SK-N-SH (cell line): ENCODE measurements at regions not wholly inside any gene's neighbourhood (a gene's known extent, or its start where the extent isn't known, plus 50 kb on each side); places are given as distances from the start of the nearest gene placed in this dataset.

Experiments
- CTCF ChIA-PET: fragments of 300-600, 350-600 bp; formaldehyde crosslinking; extraction: SDS; loops from one replicate; lab custom pipeline; 2021; lab: Yijun Ruan, JAX
- POLR2A ChIA-PET: fragments of 350-600 bp; sonication (Branson Sonifier 250); formaldehyde crosslinking; extraction: SDS; loops from one replicate; lab custom pipeline; 2020; ENCODE audit warnings: antibody characterized with exemption, inconsistent platforms; lab: Yijun Ruan, JAX
- DNase-seq: peaks from one replicate; pipeline ENCODE4 v3.0.0; 2012
- H2AFZ ChIP-seq: fragments of 200-600 bp; sonication (generic); 2 replicates; pipeline ENCODE4 v1.8.1; 2016; ENCODE audit warnings: antibody characterized with exemption, mild to moderate bottlenecking, low read depth
- H3F3A ChIP-seq: fragments of 200-600 bp; sonication (generic); replicated peaks from 2 replicates; pipeline ENCODE3; 2016; ENCODE audit warnings: antibody characterized with exemption, mild to moderate bottlenecking; ENCODE audit not compliant: insufficient read depth
- H3K27ac ChIP-seq, 2 experiments: fragments of 200-500 bp in 1 of 2; fragments of 200-600 bp in 1 of 2; sonication (Bioruptor generic) in 1 of 2; sonication (generic), shearing (Covaris generic) in 1 of 2; 2 replicates each; pipeline versions ENCODE4 v1.5.1 to v1.6.1; 2014 to 2016; ENCODE audit warnings: low read depth in 2 of 2, inconsistent platforms in 1 of 2, low read length in 1 of 2, mild to moderate bottlenecking in 1 of 2, mixed read lengths in 1 of 2
- H3K27me3 ChIP-seq: fragments of 200-600 bp; sonication (generic), shearing (Covaris generic); 2 replicates; pipeline ENCODE4 v1.6.1; 2016; ENCODE audit warnings: mixed run types; ENCODE audit not compliant: insufficient read depth
- H3K36me3 ChIP-seq, 2 experiments: fragments of 200-500 bp in 1 of 2; fragments of 200-600 bp in 1 of 2; sonication (Bioruptor generic) in 1 of 2; sonication (generic) in 1 of 2; replicated peaks in 1 of 2; 2 replicates each; pipeline versions ENCODE3 to v1.5.1; 2014 to 2016; ENCODE audit warnings: low read length in 1 of 2, mild to moderate bottlenecking in 1 of 2; ENCODE audit not compliant: insufficient read depth in 2 of 2, control insufficient read depth in 1 of 2
- H3K4me1 ChIP-seq, 2 experiments: fragments of 200-500 bp in 1 of 2; fragments of 200-600 bp in 1 of 2; sonication (Bioruptor generic) in 1 of 2; sonication (generic), shearing (Covaris generic) in 1 of 2; 2 replicates each; pipeline versions ENCODE4 v1.5.1 to v1.6.1; 2014 to 2016; ENCODE audit warnings: low read depth in 1 of 2, low read length in 1 of 2, mixed run types in 1 of 2; ENCODE audit not compliant: insufficient read depth in 2 of 2, control insufficient read depth in 1 of 2
- H3K4me2 ChIP-seq: fragments of 200-600 bp; sonication (generic), shearing (Covaris generic); 2 replicates; pipeline ENCODE4 v1.6.1; 2017; ENCODE audit warnings: mixed run types
- H3K4me3 ChIP-seq, 2 experiments: fragments of 200-500 bp in 1 of 2; fragments of 200-600 bp in 1 of 2; sonication (Bioruptor generic) in 1 of 2; sonication (generic), shearing (Covaris generic) in 1 of 2; 2 replicates each; pipeline versions ENCODE4 v1.5.1 to v1.8.1; 2014 to 2016; ENCODE audit warnings: low read depth in 2 of 2, inconsistent platforms in 1 of 2, low read length in 1 of 2, mild to moderate bottlenecking in 1 of 2, mixed read lengths in 1 of 2, moderate library complexity in 1 of 2
- H3K79me2 ChIP-seq: fragments of 200-600 bp; sonication (generic); 2 replicates; pipeline ENCODE4 v1.8.1; 2017; ENCODE audit warnings: mild to moderate bottlenecking; ENCODE audit not compliant: insufficient read depth
- H3K9ac ChIP-seq: fragments of 200-600 bp; sonication (generic); 2 replicates; pipeline ENCODE4 v1.6.1; 2017; ENCODE audit warnings: mixed run types
- H3K9me2 ChIP-seq: fragments of 200-600 bp; sonication (generic); 2 replicates; pipeline ENCODE4 v1.6.1; 2017; ENCODE audit warnings: mixed run types
- H3K9me3 ChIP-seq: fragments of 200-600 bp; sonication (generic); 2 replicates; pipeline ENCODE4 v1.6.1; 2017; ENCODE audit warnings: mixed run types, mild to moderate bottlenecking, moderate library complexity
- H4K20me1 ChIP-seq: fragments of 200-600 bp; sonication (generic); 2 replicates; pipeline ENCODE4 v1.6.1; 2017; ENCODE audit warnings: mild to moderate bottlenecking, mixed run types; ENCODE audit not compliant: insufficient read depth
- EP300 ChIP-seq, 2 experiments: IDR thresholded peaks; 2 replicates each; pipeline versions ENCODE4 v1.4.0 to v1.6.1; 2012; ENCODE audit warnings: borderline replicate concordance in 1 of 2, low read depth in 1 of 2, low read length in 1 of 2
- FOXJ3 ChIP-seq: sonication (generic); formaldehyde crosslinking; IDR thresholded peaks from 2 replicates; pipeline ENCODE4 v1.5.1; 2020; ENCODE audit warnings: mild to moderate bottlenecking, missing genetic modification reagents
- POLR2AphosphoS5 ChIP-seq: IDR thresholded peaks from 2 replicates; pipeline ENCODE4 v1.6.1; 2012; ENCODE audit warnings: low read depth, low read length
- RAD21 ChIP-seq: IDR thresholded peaks from 2 replicates; pipeline ENCODE4 v1.6.1; 2012; ENCODE audit warnings: mild to moderate bottlenecking, low read length
- RCOR1 ChIP-seq: fragments of 150-350 bp; IDR thresholded peaks from 2 replicates; pipeline ENCODE4 v1.6.1; 2017; ENCODE audit warnings: antibody characterized with exemption, low read length
- RFX5 ChIP-seq: IDR thresholded peaks from 2 replicates; pipeline ENCODE4 v1.6.1; 2012; ENCODE audit warnings: mild to moderate bottlenecking, improper control_type of control experiment, low read length
- SIN3A ChIP-seq: IDR thresholded peaks from 2 replicates; pipeline ENCODE4 v1.6.1; 2012; ENCODE audit warnings: low read depth, mild to moderate bottlenecking, low read length, moderate library complexity, borderline replicate concordance
- SMC3 ChIP-seq: IDR thresholded peaks from 2 replicates; pipeline ENCODE4 v1.6.1; 2012; ENCODE audit warnings: low read depth, low read length, improper control_type of control experiment
- TEAD4 ChIP-seq: IDR thresholded peaks from 2 replicates; pipeline ENCODE4 v1.4.0; 2012; ENCODE audit warnings: mild to moderate bottlenecking, borderline replicate concordance; ENCODE audit not compliant: insufficient read depth
- WGBS: methylation state at CpG from one replicate; pipeline ENCODE4 v1.1.6; 2017; ENCODE audit warnings: low lambda C conversion rate; 5-methylcytosine and 5-hydroxymethylcytosine counted together
- TF ChIP-seq, protein P1 (sequence below): IDR thresholded peaks from 2 replicates; pipeline ENCODE4; 2012
- TF ChIP-seq, protein P2 (sequence below): fragments of 200-600 bp; sonication (generic); IDR thresholded peaks from 2 replicates; pipeline ENCODE4 v1.6.1; 2017; ENCODE audit warnings: antibody characterized with exemption, mild to moderate bottlenecking, moderate library complexity
- TF ChIP-seq, protein P3 (sequence below): IDR thresholded peaks from 2 replicates; pipeline ENCODE4 v1.4.0; 2012; ENCODE audit warnings: low read depth

DNA sequence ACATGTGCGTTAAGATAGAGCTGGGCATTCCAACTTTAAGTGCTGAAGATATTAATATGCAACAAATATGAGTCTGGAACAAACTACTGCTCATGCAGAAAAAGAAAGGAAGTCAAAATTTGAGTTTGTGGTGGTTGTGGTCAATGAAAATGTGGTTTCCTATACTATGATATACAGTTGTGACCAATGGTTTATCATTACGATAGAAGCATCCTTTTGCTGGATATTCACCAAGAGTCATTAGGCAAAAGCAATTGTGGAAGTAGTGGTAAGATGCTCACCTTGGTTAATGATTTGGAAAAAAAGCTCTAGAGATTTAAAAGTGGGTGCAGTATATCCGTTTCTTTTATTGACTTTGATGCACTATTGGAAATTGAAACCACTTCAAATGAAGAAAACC, 1007.0 kb downstream of the NR2F1-AS1 start:
- POLR2A ChIA-PET, result no interaction called here

DNA sequence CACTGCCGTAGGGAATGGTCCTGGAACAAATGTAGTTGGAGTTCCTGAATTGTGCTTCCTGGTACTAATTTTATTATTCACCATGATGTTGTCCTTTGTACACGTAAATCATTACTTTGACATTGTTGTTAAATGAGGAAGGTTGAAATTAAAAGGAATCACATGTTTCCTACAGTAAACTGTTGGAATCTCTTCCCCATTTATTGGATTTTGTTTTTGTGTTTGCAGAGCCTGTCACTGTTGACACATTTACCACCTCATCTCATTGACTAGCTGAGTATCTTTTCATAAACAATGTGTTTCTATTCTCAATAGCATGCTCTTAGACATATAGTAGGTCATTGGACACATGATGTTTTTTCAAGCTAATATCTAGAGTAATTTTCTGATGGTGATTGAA, 1012.5 kb downstream of the NR2F1-AS1 start:
- ChIA-PET POLR2A (no interaction called here), CTCF (interaction anchor here (0.6 kb wide), 1 partner anchor 656 kb away, joined by 3 read pairs; no protein-coding TSS in a partner anchor)
- H3K4me3 ChIP-seq, result no peak overlapping the region
- H4K20me1 ChIP-seq, result no peaks in the 10 kb centered on the region
- H3F3A ChIP-seq, result no peaks in the 10 kb centered on the region
- DNase-seq, result no peak
- no peaks in the 10 kb centered on the region for H3K9me3 ChIP-seq
- no peaks in the 10 kb centered on the region for H3K9me2 ChIP-seq
- H2AFZ ChIP-seq, result no peak overlapping the region
- no peak overlapping the region for H3K9ac ChIP-seq
- H3K36me3 ChIP-seq, result no peaks in the 10 kb centered on the region
- 93% methylated on average over 2 of the region's 2 CpGs for WGBS
- H3K79me2 ChIP-seq, result no peaks in the 10 kb centered on the region
- H3K4me2 ChIP-seq, result no peak overlapping the region
- H3K27ac ChIP-seq, result no peak overlapping the region
- no peaks in the 10 kb centered on the region for H3K27me3 ChIP-seq
- no peaks in the 10 kb centered on the region; a peak in 1 of 4 replicates for H3K4me1 ChIP-seq
- TF ChIP-seq EP300 (IDR thresholded peaks at IDR 0.05; ENCODE audit: borderline replicate concordance in 1 of 2, low read depth in 1 of 2, low read length in 1 of 2) (no peak), RFX5 (no peak), SIN3A (no peak), RAD21 (no peak), POLR2AphosphoS5 (no peak), FOXJ3 (CRISPR knock-in tag) (no peak), TEAD4 (no peak)
- TF ChIP-seq, protein P1, sequence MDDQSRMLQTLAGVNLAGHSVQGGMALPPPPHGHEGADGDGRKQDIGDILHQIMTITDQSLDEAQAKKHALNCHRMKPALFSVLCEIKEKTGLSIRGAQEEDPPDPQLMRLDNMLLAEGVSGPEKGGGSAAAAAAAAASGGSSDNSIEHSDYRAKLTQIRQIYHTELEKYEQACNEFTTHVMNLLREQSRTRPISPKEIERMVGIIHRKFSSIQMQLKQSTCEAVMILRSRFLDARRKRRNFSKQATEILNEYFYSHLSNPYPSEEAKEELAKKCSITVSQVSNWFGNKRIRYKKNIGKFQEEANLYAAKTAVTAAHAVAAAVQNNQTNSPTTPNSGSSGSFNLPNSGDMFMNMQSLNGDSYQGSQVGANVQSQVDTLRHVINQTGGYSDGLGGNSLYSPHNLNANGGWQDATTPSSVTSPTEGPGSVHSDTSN, result no peak
- TF ChIP-seq, protein P2, sequence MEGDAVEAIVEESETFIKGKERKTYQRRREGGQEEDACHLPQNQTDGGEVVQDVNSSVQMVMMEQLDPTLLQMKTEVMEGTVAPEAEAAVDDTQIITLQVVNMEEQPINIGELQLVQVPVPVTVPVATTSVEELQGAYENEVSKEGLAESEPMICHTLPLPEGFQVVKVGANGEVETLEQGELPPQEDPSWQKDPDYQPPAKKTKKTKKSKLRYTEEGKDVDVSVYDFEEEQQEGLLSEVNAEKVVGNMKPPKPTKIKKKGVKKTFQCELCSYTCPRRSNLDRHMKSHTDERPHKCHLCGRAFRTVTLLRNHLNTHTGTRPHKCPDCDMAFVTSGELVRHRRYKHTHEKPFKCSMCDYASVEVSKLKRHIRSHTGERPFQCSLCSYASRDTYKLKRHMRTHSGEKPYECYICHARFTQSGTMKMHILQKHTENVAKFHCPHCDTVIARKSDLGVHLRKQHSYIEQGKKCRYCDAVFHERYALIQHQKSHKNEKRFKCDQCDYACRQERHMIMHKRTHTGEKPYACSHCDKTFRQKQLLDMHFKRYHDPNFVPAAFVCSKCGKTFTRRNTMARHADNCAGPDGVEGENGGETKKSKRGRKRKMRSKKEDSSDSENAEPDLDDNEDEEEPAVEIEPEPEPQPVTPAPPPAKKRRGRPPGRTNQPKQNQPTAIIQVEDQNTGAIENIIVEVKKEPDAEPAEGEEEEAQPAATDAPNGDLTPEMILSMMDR, result no peak
- TF ChIP-seq, protein P3, sequence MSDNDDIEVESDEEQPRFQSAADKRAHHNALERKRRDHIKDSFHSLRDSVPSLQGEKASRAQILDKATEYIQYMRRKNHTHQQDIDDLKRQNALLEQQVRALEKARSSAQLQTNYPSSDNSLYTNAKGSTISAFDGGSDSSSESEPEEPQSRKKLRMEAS, result no peak
- TF ChIP-seq, all 33 proteins: peak for 0

More for the DNA sequence above, 1007.0 kb downstream of the NR2F1-AS1 start:
- H3F3A ChIP-seq, result no peaks in the 10 kb centered on the region
- H3K4me3 ChIP-seq, result no peak overlapping the region
- H4K20me1 ChIP-seq, result no peaks in the 10 kb centered on the region
- H3K4me1 ChIP-seq, result no peaks in the 10 kb centered on the region
- no peaks in the 10 kb centered on the region for H3K9me3 ChIP-seq
- no peaks in the 10 kb centered on the region for H3K27me3 ChIP-seq
- H2AFZ ChIP-seq, result no peak overlapping the region
- no peak for DNase-seq
- no peaks in the 10 kb centered on the region for H3K36me3 ChIP-seq
- no peak overlapping the region for H3K27ac ChIP-seq
- 87% methylated on average over 3 of the region's 3 CpGs for WGBS
- H3K79me2 ChIP-seq, result no peaks in the 10 kb centered on the region
- CTCF ChIA-PET, result interaction anchor here (0.6 kb wide), 1 partner anchor 148 kb away, joined by 4 read pairs; no protein-coding TSS in a partner anchor
- H3K9ac ChIP-seq, result no peak overlapping the region
- no peak overlapping the region for H3K4me2 ChIP-seq
- TF ChIP-seq SMC3, result no peak
- TF ChIP-seq RCOR1, result no peak
- H3K9me2 ChIP-seq, result no peaks in the 10 kb centered on the region; the same call in 1 of the 2 replicates
